Pulmonary artery endothelial cell (primary cell): ENCODE measurements at regions not wholly inside any gene's neighbourhood (a gene's known extent, or its start where the extent isn't known, plus 50 kb on each side); places are given as distances from the start of the nearest gene placed in this dataset.
"Not testable (repeated sequence)": the region's sequence is repeated elsewhere in the genome, so short reads cannot be mapped to it uniquely, and the experiment has no call there.

ENCODE experiments used
- DNase-seq: peaks from one replicate; pipeline ENCODE4 v3.0.0-alpha.2; 2011; ENCODE audit warnings: low read depth, low spot score

DNA sequence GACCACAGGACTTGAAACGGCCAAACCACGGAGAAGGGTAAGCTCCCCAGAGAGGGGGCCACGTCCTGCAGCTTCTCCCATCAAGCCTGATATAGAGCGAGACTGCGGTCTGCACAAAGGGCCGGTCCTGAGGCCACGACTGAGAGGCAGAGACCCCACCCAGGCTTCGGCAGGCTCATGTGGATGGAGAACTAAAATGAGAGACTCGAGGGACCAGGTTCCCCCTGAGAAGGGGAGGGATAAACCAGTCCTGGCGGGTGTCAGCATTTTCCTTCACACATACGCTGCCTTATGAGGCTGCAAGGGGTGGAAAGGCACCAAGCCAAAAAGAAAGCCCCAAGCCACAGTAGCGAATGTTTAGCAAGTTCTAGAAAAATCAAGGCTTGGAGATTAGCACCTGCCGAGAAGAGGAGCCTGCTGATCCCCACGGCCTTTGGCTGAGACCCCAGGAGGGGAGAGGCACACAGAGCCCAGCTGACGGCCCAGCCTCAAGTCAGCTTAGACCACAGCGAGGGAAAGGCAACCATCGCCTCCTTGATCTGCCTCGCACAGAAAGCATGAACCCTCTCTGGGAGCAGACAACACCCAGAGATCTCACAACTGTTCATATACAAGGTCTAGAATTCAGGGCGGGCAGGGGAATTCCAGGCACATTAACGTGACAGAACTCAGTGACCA, 92.6 kb upstream of the RNF32 start:
- DNase-seq: no peak

DNA sequence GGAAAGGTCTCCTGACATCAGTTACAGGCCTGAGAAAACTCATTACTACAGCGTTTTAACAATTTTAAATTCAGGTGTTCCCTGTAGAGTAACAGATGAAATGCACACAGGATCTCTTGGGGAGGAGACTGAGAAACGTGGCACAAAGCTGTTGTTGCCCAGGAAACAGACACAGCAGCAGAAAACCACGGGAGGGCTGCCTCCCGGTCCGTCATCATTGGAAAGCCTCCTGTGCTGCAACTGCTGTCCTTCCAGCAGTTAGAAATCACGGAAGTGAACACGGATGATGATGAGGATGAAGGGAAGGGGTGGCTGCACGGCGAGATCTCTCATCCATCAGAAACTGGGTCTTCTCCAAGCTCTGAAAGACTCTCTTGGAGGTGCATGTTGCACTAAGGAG, 94.6 kb upstream of the RNF32 start:
- DNase-seq: no peak

- no peak for DNase-seq
These were observed 95.5 kb upstream of the RNF32 start for GRCh38 chr7:156544919-156545715.

DNA sequence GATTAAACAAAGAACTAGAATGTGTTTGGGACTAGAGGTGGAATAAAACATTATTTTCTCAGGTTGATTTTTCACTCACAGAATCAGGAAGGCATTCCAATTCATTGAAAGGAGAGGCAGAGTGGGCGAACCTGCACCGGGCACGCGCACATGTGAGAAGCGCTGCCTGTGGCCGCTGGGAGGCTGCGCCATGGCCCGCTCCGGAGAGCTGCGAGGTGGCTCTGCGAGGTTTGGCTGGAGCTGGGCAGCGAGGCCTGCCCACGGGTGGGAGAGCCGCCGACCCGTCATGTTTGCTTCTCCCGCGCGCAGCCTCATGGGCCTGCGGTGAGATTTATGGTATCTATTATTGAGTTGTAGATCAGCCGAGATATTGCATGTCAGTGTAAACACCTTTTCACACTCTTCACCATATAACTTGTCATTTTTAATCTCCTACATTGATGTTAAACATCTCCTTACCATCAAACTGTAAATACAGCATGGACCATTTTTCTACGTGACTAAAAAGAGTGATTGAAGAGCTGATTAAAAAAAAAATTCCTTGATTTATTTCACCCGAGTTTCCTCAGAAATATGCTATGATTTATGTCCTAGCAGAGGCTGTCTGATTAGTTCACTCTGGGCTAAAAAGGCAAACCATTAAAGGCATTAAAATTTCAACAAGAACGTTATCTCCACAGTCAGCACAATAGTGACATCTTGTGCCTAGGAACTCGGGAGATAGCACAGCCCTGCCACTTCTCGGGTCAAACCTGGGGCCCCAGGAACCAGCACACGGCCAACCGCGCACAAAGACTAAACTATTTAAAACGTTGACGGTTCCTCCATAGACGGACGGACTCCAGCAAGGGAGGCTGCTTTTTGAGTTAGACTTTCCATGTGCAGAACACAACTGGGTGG, 96.6 kb upstream of the RNF32 start:
- no peak for DNase-seq

GRCh38 chr7:156540619-156541165, 99.9 kb upstream of the RNF32 start:
- no peak for DNase-seq

DNA sequence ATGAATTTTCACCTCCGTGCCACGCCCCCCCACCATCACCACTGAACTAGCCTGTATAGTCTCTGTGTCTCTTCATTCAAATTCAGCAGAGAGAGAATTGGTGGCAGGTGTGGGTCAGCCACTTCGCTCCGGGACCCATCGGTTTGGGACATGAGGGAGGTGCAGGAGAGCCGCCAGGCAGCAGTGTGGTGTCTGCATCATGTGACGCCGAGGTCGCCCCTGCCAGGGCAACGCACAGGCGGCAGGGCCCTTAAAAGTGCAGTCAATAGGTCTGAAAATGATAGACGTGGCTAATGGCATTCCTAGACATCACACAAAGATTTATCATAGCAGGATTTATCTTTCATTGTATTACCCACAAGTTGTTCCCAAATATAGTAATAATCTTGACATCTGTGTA, 100.6 kb upstream of the RNF32 start:
- DNase-seq: no peak

GRCh38 chr7:156537006-156537405, 103.6 kb upstream of the RNF32 start:
- no peak for DNase-seq

GRCh38 chr7:156534925-156535324, 105.6 kb upstream of the RNF32 start:
- no peak for DNase-seq

DNA sequence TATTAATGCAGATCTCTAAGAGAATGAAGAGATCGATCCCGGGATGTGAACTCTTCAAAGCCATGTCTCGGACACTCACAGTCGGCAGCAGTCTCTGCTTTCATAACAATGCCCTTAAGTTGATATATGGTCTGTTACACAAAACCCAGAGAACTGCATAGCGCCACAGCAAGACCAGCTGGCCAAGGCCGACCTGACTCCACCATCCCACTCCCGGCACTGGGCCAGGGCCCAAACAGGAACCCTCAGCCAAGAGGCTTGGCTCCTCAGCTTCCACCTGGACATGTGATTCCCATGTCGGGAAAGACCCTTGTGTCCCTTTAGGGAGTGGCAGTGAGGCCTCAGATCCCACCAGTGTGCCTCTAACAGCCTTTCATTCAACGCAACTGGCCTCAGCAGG, 106.6 kb upstream of the RNF32 start:
- DNase-seq: no peak

DNA sequence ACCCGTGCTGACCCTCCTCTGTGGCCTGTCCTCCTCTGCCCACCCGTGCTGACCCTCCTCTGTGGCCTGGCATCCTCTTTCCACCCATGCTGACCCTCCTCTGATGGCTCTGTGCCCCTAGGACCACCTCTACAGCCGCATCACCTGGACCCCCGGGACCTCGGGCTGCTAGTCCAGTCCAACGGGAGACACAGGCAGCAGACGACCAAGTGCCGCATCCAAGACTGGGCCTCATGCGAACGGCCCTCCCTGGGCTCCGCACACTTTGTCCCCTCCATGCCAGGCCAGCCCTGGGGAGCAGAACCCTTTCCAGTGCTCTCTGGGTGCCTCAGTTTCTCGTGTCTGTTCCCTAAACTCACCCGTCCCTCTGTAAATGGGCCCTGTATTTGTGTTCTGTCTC, 107.2 kb upstream of the RNF32 start:
- no peak for DNase-seq

DNA sequence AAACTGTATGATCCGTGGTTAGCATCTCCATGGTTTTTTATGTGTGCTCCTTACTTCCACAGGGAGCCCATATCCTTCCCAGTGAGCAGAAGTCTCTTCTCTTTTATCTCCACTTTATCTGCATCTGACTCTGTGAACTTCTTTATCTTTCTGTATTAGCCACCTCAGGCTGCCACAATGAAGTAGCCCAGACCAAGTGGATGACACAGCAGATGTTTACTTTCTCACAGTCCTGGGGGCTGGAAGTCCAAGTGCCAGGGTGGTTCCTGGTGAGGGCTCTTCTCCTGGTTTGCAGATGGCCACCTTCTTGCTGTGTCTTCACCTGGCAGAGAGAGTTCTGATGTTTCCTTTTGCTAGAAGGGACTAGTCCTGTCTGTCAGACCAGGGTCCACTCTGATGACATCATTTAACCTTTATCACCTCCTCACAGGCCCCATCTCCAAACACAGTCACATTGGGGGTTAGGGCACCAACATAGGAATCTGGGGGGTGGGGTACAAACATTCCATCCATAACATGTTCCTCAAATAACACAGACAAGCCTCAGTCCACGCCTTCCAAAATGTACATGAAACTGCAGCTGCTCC, 108.5 kb upstream of the RNF32 start:
- DNase-seq: no peak

DNA sequence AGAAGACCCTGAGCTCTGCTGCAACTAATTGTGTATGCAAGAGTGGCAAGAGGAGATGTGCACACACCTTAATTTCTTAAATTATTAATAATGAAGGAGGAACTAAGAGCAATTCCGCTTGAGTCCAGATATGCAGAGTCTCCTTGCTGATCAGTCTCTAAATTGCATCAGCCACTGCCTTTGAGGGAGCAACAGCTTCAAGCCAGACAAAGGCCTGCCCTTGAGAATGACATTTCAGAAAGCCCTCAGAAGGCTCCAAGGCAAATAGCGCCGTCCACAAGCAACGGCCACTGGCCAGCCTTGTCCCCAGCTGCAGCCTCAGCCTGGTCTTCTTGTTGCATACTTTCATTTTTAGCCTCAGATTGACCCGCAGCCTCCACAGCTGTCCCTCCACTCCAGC, 110.6 kb upstream of the RNF32 start:
- DNase-seq: no peak

GRCh38 chr7:156527458-156527890, 113.1 kb upstream of the RNF32 start:
- DNase-seq: no peak

- DNase-seq: no peak
These were observed 115.6 kb upstream of the RNF32 start for GRCh38 chr7:156524818-156525597.

- no peak for DNase-seq
These were observed 117.0 kb upstream of the RNF32 start for GRCh38 chr7:156523447-156524048.

GRCh38 chr7:156522801-156523200, 117.8 kb upstream of the RNF32 start:
- no peak for DNase-seq

GRCh38 chr7:156519070-156519469, 121.5 kb upstream of the RNF32 start:
- no peak for DNase-seq

DNA sequence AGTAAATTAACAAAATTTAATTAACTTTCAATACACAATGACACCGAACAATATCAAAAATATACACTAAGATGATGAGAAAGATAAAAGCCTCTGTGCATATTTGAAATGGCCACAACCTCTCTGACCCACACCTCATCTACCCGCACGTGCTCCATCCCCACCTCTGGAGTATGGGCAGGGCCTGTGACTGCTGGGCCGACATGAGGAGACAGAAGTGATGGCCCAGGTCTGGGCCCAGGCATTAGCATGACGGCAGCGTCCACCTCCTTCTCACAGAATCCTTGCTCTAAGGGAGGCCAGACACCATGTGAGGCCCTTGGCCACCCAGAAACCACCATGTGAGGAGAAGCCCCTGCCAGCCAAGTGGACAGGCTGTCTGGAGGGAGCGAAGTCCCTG, 122.1 kb upstream of the RNF32 start:
- DNase-seq: no peak

GRCh38 chr7:156517858-156518257, 122.7 kb upstream of the RNF32 start:
- not testable (repeated sequence) for DNase-seq

DNA sequence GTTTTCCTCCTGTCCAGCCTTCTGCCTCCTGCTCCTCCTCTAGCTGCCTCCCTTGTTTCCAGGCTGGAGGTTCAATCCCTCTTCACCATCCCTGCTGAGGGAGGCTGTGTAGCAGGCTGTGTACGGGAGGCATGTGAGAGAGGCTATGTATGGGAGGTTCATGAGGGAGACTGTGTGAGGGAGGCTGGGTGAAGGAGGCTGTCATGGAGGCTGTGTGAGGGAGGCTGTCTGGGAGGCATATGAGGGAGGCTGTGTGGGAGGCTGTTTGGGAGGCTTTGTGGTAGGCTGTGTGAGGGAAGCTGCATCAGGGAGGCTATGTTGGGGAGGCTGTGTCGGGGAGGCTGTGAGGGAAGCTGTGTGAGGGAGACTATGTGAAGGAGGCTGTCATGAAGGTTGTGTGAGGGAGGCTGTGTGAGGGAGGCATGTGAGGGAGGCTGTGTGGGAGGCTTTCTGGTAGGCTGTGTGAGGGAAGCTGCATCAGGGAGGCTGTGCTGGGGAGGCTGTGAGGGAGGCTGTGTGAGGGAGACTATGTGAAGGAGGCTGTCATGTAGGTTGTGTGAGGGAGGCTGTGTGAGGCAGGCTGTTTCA, 123.7 kb upstream of the RNF32 start:
- DNase-seq: no peak
